ENCODE measurements at regions not wholly inside any gene's neighbourhood (a gene's known extent, or its start where the extent isn't known, plus 50 kb on each side); places are given as distances from the start of the nearest gene placed in this dataset.
A peak's percentile ranks its signal among the peaks of the same experiment; 100 is the strongest.

GRCh38 chr4:129804461-129804981 lies 708.6 kb downstream of the C4orf33 start:
- no peak overlapping the region for H3K27ac ChIP-seq
- DNase-seq (ENCODE audit: low spot score): no peak
- no peak for TF ChIP-seq CTCF (conservative IDR thresholded peaks at IDR 0.05; ENCODE audit: low read depth)
- ChIA-PET CTCF (interaction anchor here (0.6 kb wide), 1 partner anchor 13 kb away, joined by 4 read pairs; no protein-coding TSS in a partner anchor), POLR2A (ENCODE audit: low non-redundant PET) (no interaction called here)

GRCh38 chr4:129806986-129807385 lies 711.0 kb downstream of the C4orf33 start:
- no peak for DNase-seq (ENCODE audit: low spot score)
- H3K27ac ChIP-seq: no peak overlapping the region
- ChIA-PET POLR2A (ENCODE audit: low non-redundant PET) (no interaction called here), CTCF (interaction anchor here (0.6 kb wide), 1 partner anchor 9 kb away, joined by 4 read pairs; no protein-coding TSS in a partner anchor)
- TF ChIP-seq CTCF (conservative IDR thresholded peaks at IDR 0.05; ENCODE audit: low read depth): no peak

- CTCF ChIA-PET: no interaction called here
- H3K27ac ChIP-seq: no peak overlapping the region
- POLR2A ChIA-PET (ENCODE audit: low non-redundant PET): no interaction called here
- TF ChIP-seq CTCF (conservative IDR thresholded peaks at IDR 0.05; ENCODE audit: low read depth): no peak
- no peak for DNase-seq (ENCODE audit: low spot score)
Observed at GRCh38 chr4:129808242-129808641, 712.3 kb downstream of the C4orf33 start.

- POLR2A ChIA-PET (ENCODE audit: low non-redundant PET): no interaction called here
- CTCF ChIA-PET: no interaction called here
- no peak overlapping the region for H3K27ac ChIP-seq
- DNase-seq (ENCODE audit: low spot score): no peak
- TF ChIP-seq CTCF (conservative IDR thresholded peaks at IDR 0.05; ENCODE audit: low read depth): no peak
Observed at GRCh38 chr4:129821073-129821472, 725.1 kb downstream of the C4orf33 start.

GRCh38 chr4:129821963-129822362 lies 726.0 kb downstream of the C4orf33 start:
- no peak for DNase-seq (ENCODE audit: low spot score)
- H3K27ac ChIP-seq: no peak overlapping the region
- no peak for TF ChIP-seq CTCF (conservative IDR thresholded peaks at IDR 0.05; ENCODE audit: low read depth)
- POLR2A ChIA-PET (ENCODE audit: low non-redundant PET): no interaction called here
- CTCF ChIA-PET: interaction anchor here (0.6 kb wide), 1 partner anchor 1076 kb away, joined by 3 read pairs; no protein-coding TSS in a partner anchor

GRCh38 chr4:129822701-129823100 lies 726.7 kb downstream of the C4orf33 start:
- ChIA-PET POLR2A (ENCODE audit: low non-redundant PET) (no interaction called here), CTCF (interaction anchor here (0.6 to 0.7 kb wide), 3 partner anchors 53 to 1077 kb away, joined by 3 read pairs; no protein-coding TSS in a partner anchor)
- TF ChIP-seq CTCF (conservative IDR thresholded peaks at IDR 0.05; ENCODE audit: low read depth): no peak
- DNase-seq (ENCODE audit: low spot score): peak; percentile 83
- no peak overlapping the region for H3K27ac ChIP-seq
